Suprapubic skin (tissue), 3 donors: ENCODE measurements at regions not wholly inside any gene's neighbourhood (a gene's known extent, or its start where the extent isn't known, plus 50 kb on each side); places are given as distances from the start of the nearest gene placed in this dataset.

ENCODE experiments used
- CTCF ChIP-seq, 2 donors: fragments of 200-600 bp in 1 of 2; fragments of 450-650 bp in 1 of 2; sonication (generic) in 1 of 2; IDR thresholded peaks; one replicate each; pipeline ENCODE4 v1.5.1; 2016 to 2019; ENCODE audit warnings: antibody characterized with exemption in 2 of 2, mild to moderate bottlenecking in 1 of 2, moderate library complexity in 1 of 2
- EP300 ChIP-seq: sonication (generic); formaldehyde crosslinking; IDR thresholded peaks from one replicate; pipeline ENCODE4 v1.6.1; 2017; ENCODE audit warnings: antibody characterized with exemption

GRCh38 chr5:82925061-82925411, 152.2 kb downstream of the TMEM167A start:
- TF ChIP-seq CTCF (IDR thresholded peaks at IDR 0.05) (no peak), EP300 (no peak)
